ENCODE measurements at regions not wholly inside any gene's neighbourhood (a gene's known extent, or its start where the extent isn't known, plus 50 kb on each side); places are given as distances from the start of the nearest gene placed in this dataset.

GRCh38 chr6:22804620-22805261 is 235.4 kb downstream of the HDGFL1 start:
- no peaks in the 10 kb centered on the region for H3K9me3 ChIP-seq (replicated peaks in 1 of 3)
- no peak for DNase-seq
- WGBS, 4 donors: 75 to 87% (median 81%) methylated on average over 6 of the region's 6 CpGs
- TF ChIP-seq CTCF (IDR thresholded peaks at IDR 0.05) (no peak), POLR2A (IDR thresholded peaks at IDR 0.05) (no peak)
- intact Hi-C loops (cut with DNase I): no loop called here
- H3K4me1 ChIP-seq (replicated peaks in 1 of 2): no peaks in the 10 kb centered on the region
- no peaks in the 10 kb centered on the region for H3K36me3 ChIP-seq (replicated peaks in 1 of 2)
- H3K4me3 ChIP-seq: no peak overlapping the region
- H3K27ac ChIP-seq: no peak overlapping the region
- no peaks in the 10 kb centered on the region for H3K27me3 ChIP-seq

- TF ChIP-seq POLR2A (IDR thresholded peaks at IDR 0.05) (no peak), CTCF (IDR thresholded peaks at IDR 0.05) (no peak)
- intact Hi-C loops (cut with DNase I): no loop called here
- WGBS, 4 donors: 50 to 81% (median 65%) methylated on average over 1 of the region's 1 CpG
- H3K4me1 ChIP-seq (replicated peaks in 1 of 2): no peaks in the 10 kb centered on the region
- no peak for DNase-seq
- H3K36me3 ChIP-seq (replicated peaks in 1 of 2): no peaks in the 10 kb centered on the region
- no peaks in the 10 kb centered on the region for H3K27me3 ChIP-seq
- no peaks in the 10 kb centered on the region for H3K9me3 ChIP-seq (replicated peaks in 1 of 3)
- H3K27ac ChIP-seq: no peak overlapping the region
- no peak overlapping the region for H3K4me3 ChIP-seq
Measured at GRCh38 chr6:22807261-22807660, 237.9 kb downstream of the HDGFL1 start.

- Histone ChIP-seq H3K27ac (no peak overlapping the region), H3K36me3 (replicated peaks in 1 of 2) (no peaks in the 10 kb centered on the region), H3K4me3 (no peak overlapping the region), H3K27me3 (no peaks in the 10 kb centered on the region), H3K4me1 (replicated peaks in 1 of 2) (no peaks in the 10 kb centered on the region), H3K9me3 (replicated peaks in 1 of 3) (no peaks in the 10 kb centered on the region)
- no peak for DNase-seq
- 85 to 96% (median 91%) methylated on average over 3 of the region's 3 CpGs for WGBS, 4 donors
- TF ChIP-seq POLR2A (IDR thresholded peaks at IDR 0.05) (no peak), CTCF (IDR thresholded peaks at IDR 0.05) (no peak)
- intact Hi-C loops (cut with DNase I): no loop called here
Measured at GRCh38 chr6:22807818-22808217, 238.5 kb downstream of the HDGFL1 start.

- no peak for DNase-seq
- Histone ChIP-seq H3K36me3 (replicated peaks in 1 of 2) (no peaks in the 10 kb centered on the region), H3K4me3 (no peak overlapping the region), H3K9me3 (replicated peaks in 1 of 3) (no peaks in the 10 kb centered on the region), H3K27me3 (no peaks in the 10 kb centered on the region), H3K4me1 (replicated peaks in 1 of 2) (no peaks in the 10 kb centered on the region), H3K27ac (no peak overlapping the region)
- TF ChIP-seq POLR2A (IDR thresholded peaks at IDR 0.05) (no peak), CTCF (IDR thresholded peaks at IDR 0.05) (no peak)
- 85 to 100% (median 96%) methylated on average over 1 of the region's 1 CpG for WGBS, 4 donors
- intact Hi-C loops (cut with DNase I): no loop called here
Measured at GRCh38 chr6:22808466-22808865, 239.1 kb downstream of the HDGFL1 start.
